ENCODE measurements at regions not wholly inside any gene's neighbourhood (a gene's known extent, or its start where the extent isn't known, plus 50 kb on each side); places are given as distances from the start of the nearest gene placed in this dataset.

DNA sequence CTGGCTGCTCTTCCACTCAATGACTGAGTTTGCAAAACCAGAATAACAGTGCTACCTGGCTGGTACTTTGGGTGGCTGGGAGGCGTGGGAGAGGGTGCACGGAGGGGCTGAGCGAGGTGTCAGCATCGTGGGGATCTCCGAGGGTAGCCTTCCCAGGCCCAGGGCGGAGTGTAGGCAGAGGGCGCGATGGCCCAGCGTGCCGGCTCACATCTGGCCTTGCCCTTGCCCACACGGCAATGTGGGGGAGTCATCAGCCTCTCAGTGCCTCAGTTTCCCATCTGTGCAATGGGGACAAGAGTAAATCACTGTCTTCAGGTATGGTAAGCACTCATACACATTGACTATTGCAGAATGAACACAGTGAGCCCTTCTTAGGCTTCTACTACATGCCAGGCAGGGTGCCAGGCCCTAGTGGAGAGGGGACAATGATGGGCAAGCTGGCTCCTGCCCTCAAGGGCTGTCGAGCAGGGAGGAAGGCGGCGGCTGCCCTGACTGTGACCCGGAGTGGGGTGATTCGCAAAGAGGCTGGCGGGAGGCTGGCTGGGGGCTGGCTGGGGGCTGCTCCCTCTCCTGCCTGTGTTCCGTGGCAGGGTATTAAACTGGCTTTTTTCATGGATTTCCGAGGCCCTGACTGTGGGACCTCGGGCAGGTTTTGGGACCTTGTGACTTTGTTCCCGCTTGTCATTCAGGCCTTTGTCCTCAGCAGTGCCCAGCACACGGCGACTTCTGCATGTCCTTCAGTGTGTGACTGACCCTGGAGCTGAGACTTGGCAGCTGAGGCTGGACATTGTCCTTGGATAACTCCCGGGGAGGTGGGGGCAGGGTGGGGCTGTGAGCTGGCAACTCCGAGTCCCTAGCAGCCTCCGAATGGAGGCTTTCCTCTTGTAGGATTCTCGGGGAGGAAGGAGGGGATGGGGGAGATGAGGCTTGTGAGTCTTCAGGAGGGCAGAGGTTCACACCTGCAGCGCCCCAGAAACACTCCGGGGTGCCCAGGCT is 243.1 kb downstream of the SEC14L1 start:
- Histone ChIP-seq H3K9me3 (ENCODE audit: control insufficient read depth in 5 of 5, low read length in 5 of 5) (no peaks in the 10 kb centered on the region), H3K9ac (ENCODE audit: low read length in 5 of 5) (peak overlapping the region in 1 of 5 donors; percentile 5), H3K36me3 (ENCODE audit: control insufficient read depth in 5 of 5, insufficient read depth in 5 of 5, low read length in 5 of 5) (peaks cover 0 to 2% (median under 1%) of the 10 kb centered on the region in 5 donors), H3K27me3 (ENCODE audit: control insufficient read depth in 5 of 5, insufficient read depth in 4 of 5, low read length in 5 of 5) (no peaks in the 10 kb centered on the region), H3K4me1 (ENCODE audit: control insufficient read depth in 5 of 5, insufficient read depth in 5 of 5, low read length in 5 of 5) (peaks cover 24 to 95% (median 84%) of the 10 kb centered on the region in 5 donors), H3K4me3 (ENCODE audit: low read depth in 1 of 5, low read length in 5 of 5) (peak overlapping the region in 1 of 5 donors; percentile 4), H3K27ac (ENCODE audit: low read depth, low read length) (peak overlapping the region; percentile 65)

- Histone ChIP-seq H3K4me1 (ENCODE audit: control insufficient read depth in 5 of 5, insufficient read depth in 5 of 5, low read length in 5 of 5) (peaks cover 26 to 93% (median 83%) of the 10 kb centered on the region in 5 donors), H3K36me3 (ENCODE audit: control insufficient read depth in 5 of 5, insufficient read depth in 5 of 5, low read length in 5 of 5) (no peaks in the 10 kb centered on the region), H3K27ac (ENCODE audit: low read depth, low read length) (peak overlapping the region; percentile 65)
Measured at GRCh38 chr17:77385750-77386501, 245.2 kb downstream of the SEC14L1 start.

GRCh38 chr17:77386502-77387192 is 245.9 kb downstream of the SEC14L1 start:
- Histone ChIP-seq H3K4me1 (ENCODE audit: control insufficient read depth in 5 of 5, insufficient read depth in 5 of 5, low read length in 5 of 5) (peaks cover 32 to 93% (median 84%) of the 10 kb centered on the region in 5 donors), H3K9ac (ENCODE audit: low read length in 5 of 5) (peak overlapping the region in 4 of 5 donors; percentile 42 to 60 (median 49)), H3K27me3 (ENCODE audit: control insufficient read depth in 5 of 5, insufficient read depth in 4 of 5, low read length in 5 of 5) (no peaks in the 10 kb centered on the region), H3K4me3 (ENCODE audit: low read depth in 1 of 5, low read length in 5 of 5) (peak overlapping the region in 1 of 5 donors; percentile 36), H3K9me3 (ENCODE audit: control insufficient read depth in 5 of 5, low read length in 5 of 5) (no peaks in the 10 kb centered on the region), H3K36me3 (ENCODE audit: control insufficient read depth in 5 of 5, insufficient read depth in 5 of 5, low read length in 5 of 5) (no peaks in the 10 kb centered on the region), H3K27ac (ENCODE audit: low read depth, low read length) (peak overlapping the region; percentile 65)

More at GRCh38 chr17:77385750-77386501, 245.2 kb downstream of the SEC14L1 start:
- Histone ChIP-seq H3K4me3 (ENCODE audit: low read depth in 1 of 5, low read length in 5 of 5) (peak overlapping the region in 2 of 5 donors; percentile 14 to 39), H3K27me3 (ENCODE audit: control insufficient read depth in 5 of 5, insufficient read depth in 4 of 5, low read length in 5 of 5) (no peaks in the 10 kb centered on the region), H3K9me3 (ENCODE audit: control insufficient read depth in 5 of 5, low read length in 5 of 5) (no peaks in the 10 kb centered on the region), H3K9ac (ENCODE audit: low read length in 5 of 5) (peak overlapping the region in 2 of 5 donors; percentile 42 to 51)

- peak overlapping the region in 1 of 5 donors; percentile 25 for H3K9ac ChIP-seq (ENCODE audit: low read length in 5 of 5)
- H3K9me3 ChIP-seq (ENCODE audit: control insufficient read depth in 5 of 5, low read length in 5 of 5), result no peaks in the 10 kb centered on the region
- peak overlapping the region in 1 of 5 donors; percentile 38 for H3K4me3 ChIP-seq (ENCODE audit: low read depth in 1 of 5, low read length in 5 of 5)
- peaks cover 40 to 95% (median 90%) of the 10 kb centered on the region in 5 donors for H3K4me1 ChIP-seq (ENCODE audit: control insufficient read depth in 5 of 5, insufficient read depth in 5 of 5, low read length in 5 of 5)
- H3K36me3 ChIP-seq (ENCODE audit: control insufficient read depth in 5 of 5, insufficient read depth in 5 of 5, low read length in 5 of 5), result no peaks in the 10 kb centered on the region
- peak overlapping the region; percentile 57 for H3K27ac ChIP-seq (ENCODE audit: low read depth, low read length)
- H3K27me3 ChIP-seq (ENCODE audit: control insufficient read depth in 5 of 5, insufficient read depth in 4 of 5, low read length in 5 of 5), result no peaks in the 10 kb centered on the region
Measured at GRCh38 chr17:77387891-77388290, 247.1 kb downstream of the SEC14L1 start.

DNA sequence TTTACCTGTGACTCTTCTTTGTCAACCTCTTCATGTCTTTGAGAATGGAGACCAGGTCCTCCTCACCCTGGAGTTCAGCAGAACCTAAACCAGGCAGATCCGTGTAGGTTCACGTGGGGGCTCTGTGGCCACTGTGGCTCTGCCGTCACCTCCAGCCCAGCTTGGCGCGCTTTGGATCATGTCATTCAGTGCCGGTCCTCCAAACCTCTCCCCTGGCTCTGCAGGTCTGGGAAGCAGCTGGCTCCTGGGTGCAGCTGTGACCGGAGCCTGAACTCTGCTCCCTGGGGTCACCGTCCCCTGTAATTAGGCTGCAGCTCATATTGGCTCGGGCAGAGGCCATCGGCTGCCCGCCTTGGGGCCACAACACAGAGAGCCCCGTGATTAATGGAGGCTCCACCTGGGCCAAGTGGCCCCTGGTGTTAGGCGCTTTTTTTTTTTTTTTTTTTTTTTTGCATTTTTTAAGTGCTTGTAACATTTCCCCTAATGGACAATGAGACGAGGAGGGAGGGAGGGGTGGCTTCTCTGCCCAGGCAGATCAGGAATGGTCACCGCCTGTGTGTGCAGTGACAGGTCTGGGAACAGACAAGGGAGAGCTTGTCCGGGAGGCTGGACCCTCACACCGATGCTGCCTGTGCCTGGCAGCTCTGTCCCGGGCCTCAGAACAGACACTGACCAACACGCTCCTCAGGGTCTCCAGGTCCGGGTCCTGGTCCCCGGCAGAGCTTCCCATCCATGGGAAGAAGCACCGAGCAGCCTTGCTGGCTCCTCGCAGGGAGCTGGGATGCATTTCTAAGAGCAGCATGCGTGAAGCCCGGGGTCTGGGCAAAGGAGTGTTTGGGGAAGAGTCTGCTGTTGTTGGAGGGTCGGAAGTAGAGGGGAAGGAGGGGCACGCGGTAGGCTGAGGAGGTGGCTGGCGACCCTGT is 247.9 kb downstream of the SEC14L1 start:
- H3K36me3 ChIP-seq (ENCODE audit: control insufficient read depth in 5 of 5, insufficient read depth in 5 of 5, low read length in 5 of 5), result no peaks in the 10 kb centered on the region
- H3K9me3 ChIP-seq (ENCODE audit: control insufficient read depth in 5 of 5, low read length in 5 of 5), result no peaks in the 10 kb centered on the region
- peak overlapping the region in 3 of 5 donors; percentile 17 to 38 (median 37) for H3K4me3 ChIP-seq (ENCODE audit: low read depth in 1 of 5, low read length in 5 of 5)
- H3K9ac ChIP-seq (ENCODE audit: low read length in 5 of 5), result peak overlapping the region in 4 of 5 donors; percentile 24 to 62 (median 42)
- peak overlapping the region; percentile 57 for H3K27ac ChIP-seq (ENCODE audit: low read depth, low read length)
- peaks cover 42 to 95% (median 87%) of the 10 kb centered on the region in 5 donors for H3K4me1 ChIP-seq (ENCODE audit: control insufficient read depth in 5 of 5, insufficient read depth in 5 of 5, low read length in 5 of 5)
- no peaks in the 10 kb centered on the region for H3K27me3 ChIP-seq (ENCODE audit: control insufficient read depth in 5 of 5, insufficient read depth in 4 of 5, low read length in 5 of 5)

- Histone ChIP-seq H3K4me3 (ENCODE audit: low read depth in 1 of 5, low read length in 5 of 5) (no peak overlapping the region), H3K9ac (ENCODE audit: low read length in 5 of 5) (peak overlapping the region in 1 of 5 donors; percentile 26), H3K27ac (ENCODE audit: low read depth, low read length) (peak overlapping the region; percentile 71), H3K9me3 (ENCODE audit: control insufficient read depth in 5 of 5, low read length in 5 of 5) (no peaks in the 10 kb centered on the region), H3K36me3 (ENCODE audit: control insufficient read depth in 5 of 5, insufficient read depth in 5 of 5, low read length in 5 of 5) (no peaks in the 10 kb centered on the region), H3K4me1 (ENCODE audit: control insufficient read depth in 5 of 5, insufficient read depth in 5 of 5, low read length in 5 of 5) (peaks cover 42 to 86% (median 79%) of the 10 kb centered on the region in 5 donors), H3K27me3 (ENCODE audit: control insufficient read depth in 5 of 5, insufficient read depth in 4 of 5, low read length in 5 of 5) (no peaks in the 10 kb centered on the region)
Measured at GRCh38 chr17:77390870-77391269, 250.1 kb downstream of the SEC14L1 start.

GRCh38 chr17:77391668-77392375 is 251.1 kb downstream of the SEC14L1 start:
- H3K4me3 ChIP-seq (ENCODE audit: low read depth in 1 of 5, low read length in 5 of 5), result peak overlapping the region in 2 of 5 donors; percentile 8 to 15
- H3K27ac ChIP-seq (ENCODE audit: low read depth, low read length), result peak overlapping the region; percentile 71
- peaks cover 0 to 4% (median 0%) of the 10 kb centered on the region in 5 donors for H3K36me3 ChIP-seq (ENCODE audit: control insufficient read depth in 5 of 5, insufficient read depth in 5 of 5, low read length in 5 of 5)
- H3K9ac ChIP-seq (ENCODE audit: low read length in 5 of 5), result peak overlapping the region in 3 of 5 donors; percentile 19 to 48 (median 39)
- H3K9me3 ChIP-seq (ENCODE audit: control insufficient read depth in 5 of 5, low read length in 5 of 5), result no peaks in the 10 kb centered on the region
- peaks cover 36 to 82% (median 74%) of the 10 kb centered on the region in 5 donors for H3K4me1 ChIP-seq (ENCODE audit: control insufficient read depth in 5 of 5, insufficient read depth in 5 of 5, low read length in 5 of 5)
- H3K27me3 ChIP-seq (ENCODE audit: control insufficient read depth in 5 of 5, insufficient read depth in 4 of 5, low read length in 5 of 5), result no peaks in the 10 kb centered on the region

- Histone ChIP-seq H3K36me3 (ENCODE audit: control insufficient read depth in 5 of 5, insufficient read depth in 5 of 5, low read length in 5 of 5) (peaks cover 0 to 4% (median 0%) of the 10 kb centered on the region in 5 donors), H3K4me1 (ENCODE audit: control insufficient read depth in 5 of 5, insufficient read depth in 5 of 5, low read length in 5 of 5) (peaks cover 37 to 77% (median 69%) of the 10 kb centered on the region in 5 donors), H3K27me3 (ENCODE audit: control insufficient read depth in 5 of 5, insufficient read depth in 4 of 5, low read length in 5 of 5) (no peaks in the 10 kb centered on the region), H3K4me3 (ENCODE audit: low read depth in 1 of 5, low read length in 5 of 5) (peak overlapping the region in 3 of 5 donors; percentile 8 to 29 (median 15)), H3K9me3 (ENCODE audit: control insufficient read depth in 5 of 5, low read length in 5 of 5) (no peaks in the 10 kb centered on the region), H3K9ac (ENCODE audit: low read length in 5 of 5) (peak overlapping the region in 1 of 5 donors; percentile 39), H3K27ac (ENCODE audit: low read depth, low read length) (peak overlapping the region; percentile 71)
Measured at GRCh38 chr17:77392376-77393273, 251.9 kb downstream of the SEC14L1 start.
